ENCODE measurements at regions not wholly inside any gene's neighbourhood (a gene's known extent, or its start where the extent isn't known, plus 50 kb on each side); places are given as distances from the start of the nearest gene placed in this dataset.
A peak's percentile ranks its signal among the peaks of the same experiment; 100 is the strongest.

DNA sequence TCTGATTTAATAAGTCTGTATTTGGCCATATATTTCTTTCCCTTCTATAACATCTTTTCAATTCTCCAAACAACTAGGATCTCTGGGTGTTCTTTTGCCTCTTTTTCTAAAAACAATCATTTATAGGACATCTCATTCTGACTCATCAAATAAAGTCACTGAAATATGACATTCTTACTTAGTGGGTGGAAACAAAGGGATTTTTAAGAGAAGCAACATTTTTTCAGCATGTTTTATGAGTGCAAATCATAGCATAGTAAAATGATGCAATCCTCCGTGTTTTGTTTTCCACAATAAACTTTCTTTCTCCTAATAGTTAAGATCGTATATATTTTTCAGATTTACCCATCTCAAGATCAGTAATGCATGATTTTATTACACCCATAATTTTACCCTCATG lies 179.8 kb downstream of the SPCS3 start:
- H3K27ac ChIP-seq (ENCODE audit: insufficient read length, low read depth, low read length), result no peak overlapping the region
- no peak overlapping the region for H3K14ac ChIP-seq (ENCODE audit: insufficient read depth, low read length)
- no peak overlapping the region for H2AFZ ChIP-seq (ENCODE audit: low read length)
- no peak overlapping the region for H4K5ac ChIP-seq (ENCODE audit: insufficient read length, low read depth, low read length)
- no peak overlapping the region for H3K4ac ChIP-seq (ENCODE audit: low read depth, low read length)
- no peaks in the 10 kb centered on the region for H3K79me2 ChIP-seq (ENCODE audit: insufficient read depth, low read length)
- H3K4me1 ChIP-seq (ENCODE audit: insufficient read depth, low read length), result no peaks in the 10 kb centered on the region
- H2BK120ac ChIP-seq (ENCODE audit: low read depth, low read length, poor library complexity, severe bottlenecking), result no peak overlapping the region
- no peaks in the 10 kb centered on the region for H3K79me1 ChIP-seq (ENCODE audit: insufficient read depth, low read depth, low read length, poor library complexity, severe bottlenecking)
- H2BK20ac ChIP-seq (ENCODE audit: low read depth, low read length, poor library complexity, severe bottlenecking), result no peak overlapping the region
- H3K4me2 ChIP-seq (ENCODE audit: insufficient read depth, insufficient read length, low read length), result no peak overlapping the region
- Mint-ChIP-seq H3K4me1 (no peaks in the 10 kb centered on the region), H3K4me3 (no peak overlapping the region), H3K27ac (0 out of 7 replicates have a peak overlapping the region, but pooled peaks of 1 of the 3 experiments have one; percentile 2), H3K9me3 (no peaks in the 10 kb centered on the region; a peak in 1 of 5 replicates), H3K36me3 (ENCODE audit: insufficient read depth in 1 of 3, low read depth in 3 of 3) (no peaks in the 10 kb centered on the region), H3K27me3 (ENCODE audit: low read depth) (no peaks in the 10 kb centered on the region)
- no peaks in the 10 kb centered on the region for H3K9me3 ChIP-seq (ENCODE audit: control insufficient read depth, low read depth, low read length)
- H3K18ac ChIP-seq (ENCODE audit: insufficient read length, low read depth, low read length), result no peak overlapping the region
- no peak overlapping the region for H4K91ac ChIP-seq (ENCODE audit: insufficient read length, low read depth, low read length)
- no peak overlapping the region for H2BK5ac ChIP-seq (ENCODE audit: insufficient read length, low read length)
- no peak overlapping the region for H3K23ac ChIP-seq (ENCODE audit: insufficient read length, low read depth, low read length)
- no peaks in the 10 kb centered on the region for H3K23me2 ChIP-seq (ENCODE audit: insufficient read length, low read depth, low read length, poor library complexity, severe bottlenecking)
- WGBS (ENCODE audit: extremely low coverage, insufficient read length, low lambda C conversion rate), result no CpG with 5 or more reads among the region's 2 CpGs
- no peak overlapping the region for H2BK12ac ChIP-seq (ENCODE audit: insufficient read length, low read depth, low read length)
- no peak overlapping the region for H3K9ac ChIP-seq (ENCODE audit: extremely low read depth, insufficient read length, low read length)
- no peaks in the 10 kb centered on the region for H4K20me1 ChIP-seq (ENCODE audit: control insufficient read depth, insufficient read depth, insufficient read length)
- H3K27me3 ChIP-seq (ENCODE audit: insufficient read depth, low read length), result no peaks in the 10 kb centered on the region
- no peak overlapping the region for H4K8ac ChIP-seq (replicated peaks; ENCODE audit: insufficient read length, low read depth, low read length)
- no peak overlapping the region for H2BK15ac ChIP-seq (ENCODE audit: low read depth, low read length)
- TF ChIP-seq, protein P1, sequence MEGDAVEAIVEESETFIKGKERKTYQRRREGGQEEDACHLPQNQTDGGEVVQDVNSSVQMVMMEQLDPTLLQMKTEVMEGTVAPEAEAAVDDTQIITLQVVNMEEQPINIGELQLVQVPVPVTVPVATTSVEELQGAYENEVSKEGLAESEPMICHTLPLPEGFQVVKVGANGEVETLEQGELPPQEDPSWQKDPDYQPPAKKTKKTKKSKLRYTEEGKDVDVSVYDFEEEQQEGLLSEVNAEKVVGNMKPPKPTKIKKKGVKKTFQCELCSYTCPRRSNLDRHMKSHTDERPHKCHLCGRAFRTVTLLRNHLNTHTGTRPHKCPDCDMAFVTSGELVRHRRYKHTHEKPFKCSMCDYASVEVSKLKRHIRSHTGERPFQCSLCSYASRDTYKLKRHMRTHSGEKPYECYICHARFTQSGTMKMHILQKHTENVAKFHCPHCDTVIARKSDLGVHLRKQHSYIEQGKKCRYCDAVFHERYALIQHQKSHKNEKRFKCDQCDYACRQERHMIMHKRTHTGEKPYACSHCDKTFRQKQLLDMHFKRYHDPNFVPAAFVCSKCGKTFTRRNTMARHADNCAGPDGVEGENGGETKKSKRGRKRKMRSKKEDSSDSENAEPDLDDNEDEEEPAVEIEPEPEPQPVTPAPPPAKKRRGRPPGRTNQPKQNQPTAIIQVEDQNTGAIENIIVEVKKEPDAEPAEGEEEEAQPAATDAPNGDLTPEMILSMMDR (conservative IDR thresholded peaks at IDR 0.05), result no peak
- H3K56ac ChIP-seq (ENCODE audit: insufficient read length, low read depth, low read length), result no peak overlapping the region
- H2AK5ac ChIP-seq (ENCODE audit: insufficient read length, low read length), result no peak overlapping the region
- no peak overlapping the region for H3T11ph ChIP-seq (ENCODE audit: low read length)
- DNase-seq, result no peak
